Ovary (tissue), 7 donors: ENCODE measurements at regions not wholly inside any gene's neighbourhood (a gene's known extent, or its start where the extent isn't known, plus 50 kb on each side); places are given as distances from the start of the nearest gene placed in this dataset.

Source experiments
- DNase-seq, 5 donors: peaks; one replicate each; pipeline ENCODE4 v3.0.0-alpha.2; 2019 to 2020
- H3K27ac ChIP-seq, 2 donors: fragments of 200-600 bp; one replicate each; pipeline versions ENCODE4 v1.5.1 to v1.8.0; 2019 to 2022
- H3K27me3 ChIP-seq: fragments of 200-600 bp; one replicate; pipeline ENCODE4 v1.8.0; 2022
- H3K36me3 ChIP-seq: fragments of 200-600 bp; sonication (generic); one replicate; pipeline ENCODE4 v1.5.1; 2019
- H3K4me1 ChIP-seq: one replicate; pipeline ENCODE4 v1.8.1; 2013; ENCODE audit warnings: mild to moderate bottlenecking, moderate library complexity; ENCODE audit not compliant: insufficient read depth
- H3K4me3 ChIP-seq: fragments of 200-600 bp; sonication (generic); one replicate; pipeline ENCODE4 v1.5.1; 2017
- H3K9me3 ChIP-seq, 2 donors: fragments of 200-600 bp in 1 of 2; sonication (generic) in 1 of 2; one replicate each; pipeline versions ENCODE4 v1.5.1 to v1.8.1; 2013 to 2019; ENCODE audit warnings: mild to moderate bottlenecking in 1 of 2, moderate library complexity in 1 of 2
- EP300 ChIP-seq: sonication (generic); formaldehyde crosslinking; IDR thresholded peaks from one replicate; pipeline ENCODE4 v1.6.1; 2017; ENCODE audit warnings: antibody characterized with exemption
- POLR2A ChIP-seq: fragments of 450-650 bp; IDR thresholded peaks from one replicate; pipeline ENCODE4 v1.6.1; 2017; ENCODE audit warnings: antibody characterized with exemption, mild to moderate bottlenecking, moderate library complexity
- WGBS, 3 donors: extraction: QIAGEN DNeasy Blood & Tissue Kit in 1 of 3; methylation state at CpG; one replicate each; pipeline versions ENCODE4 v1.1.5 to v1.1.7; 2013 to 2017; 5-methylcytosine and 5-hydroxymethylcytosine counted together
- intact Hi-C, 4 donors: fragments of 100-400 bp; cut with DNase I; formaldehyde crosslinking; loops; one replicate each; pipeline versions ENCODE4 v1.11.0 to v1.15.1; 2022 to 2023
- TF ChIP-seq, protein P1 (sequence below), 3 donors: fragments of 450-650 bp in 2 of 3; fragments of 200-600 bp in 1 of 3; IDR thresholded peaks; one replicate each; pipeline versions ENCODE4 v1.5.1 to v1.8.0; 2016 to 2022; ENCODE audit warnings: antibody characterized with exemption in 3 of 3, mild to moderate bottlenecking in 1 of 3
- donor health status: DM: no; HTN: no; CAD: no; lungs with moderate emphysema.
- donor health status: DM: no; HTN: no; CAD: no.
- donor health status: Bipolar disorder and iron deficiency.
- donor health status: DM: no; HTN: no; CAD: no.
- donor health status: DM: yes; HTN: yes; CAD: no.

DNA sequence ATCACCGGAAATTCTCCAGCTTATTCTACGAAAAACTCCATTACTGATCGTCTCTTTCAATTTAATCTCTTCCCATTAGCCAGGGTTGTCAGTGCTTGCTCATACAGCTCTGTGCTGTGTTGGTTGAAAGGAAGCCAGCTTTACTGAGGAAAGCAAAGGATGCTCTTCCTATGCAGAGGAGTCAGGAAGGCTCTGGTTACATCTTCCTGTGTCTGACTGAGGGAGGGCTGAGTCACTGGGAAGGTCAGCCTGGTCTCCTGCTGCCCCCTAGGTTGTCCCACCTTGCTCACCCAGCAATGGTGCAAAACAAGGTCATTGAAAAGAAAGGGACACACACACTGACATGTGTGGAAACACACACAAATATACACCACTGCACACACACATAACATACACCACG lies 975.6 kb downstream of the DCDC2C start:
- WGBS, 3 donors = 58 to 67% (median 59%) methylated on average over 4 of the region's 4 CpGs
- Histone ChIP-seq H3K4me3 (no peak overlapping the region), H3K27ac (no peak overlapping the region), H3K27me3 (no peaks in the 10 kb centered on the region), H3K36me3 (no peaks in the 10 kb centered on the region), H3K4me1 (no peaks in the 10 kb centered on the region), H3K9me3 (no peaks in the 10 kb centered on the region)
- no peak for TF ChIP-seq POLR2A
- TF ChIP-seq, protein P1, sequence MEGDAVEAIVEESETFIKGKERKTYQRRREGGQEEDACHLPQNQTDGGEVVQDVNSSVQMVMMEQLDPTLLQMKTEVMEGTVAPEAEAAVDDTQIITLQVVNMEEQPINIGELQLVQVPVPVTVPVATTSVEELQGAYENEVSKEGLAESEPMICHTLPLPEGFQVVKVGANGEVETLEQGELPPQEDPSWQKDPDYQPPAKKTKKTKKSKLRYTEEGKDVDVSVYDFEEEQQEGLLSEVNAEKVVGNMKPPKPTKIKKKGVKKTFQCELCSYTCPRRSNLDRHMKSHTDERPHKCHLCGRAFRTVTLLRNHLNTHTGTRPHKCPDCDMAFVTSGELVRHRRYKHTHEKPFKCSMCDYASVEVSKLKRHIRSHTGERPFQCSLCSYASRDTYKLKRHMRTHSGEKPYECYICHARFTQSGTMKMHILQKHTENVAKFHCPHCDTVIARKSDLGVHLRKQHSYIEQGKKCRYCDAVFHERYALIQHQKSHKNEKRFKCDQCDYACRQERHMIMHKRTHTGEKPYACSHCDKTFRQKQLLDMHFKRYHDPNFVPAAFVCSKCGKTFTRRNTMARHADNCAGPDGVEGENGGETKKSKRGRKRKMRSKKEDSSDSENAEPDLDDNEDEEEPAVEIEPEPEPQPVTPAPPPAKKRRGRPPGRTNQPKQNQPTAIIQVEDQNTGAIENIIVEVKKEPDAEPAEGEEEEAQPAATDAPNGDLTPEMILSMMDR (IDR thresholded peaks at IDR 0.05) = no peak
- TF ChIP-seq EP300 = no peak
- intact Hi-C loops = no loop called here
- DNase-seq = no peak

DNA sequence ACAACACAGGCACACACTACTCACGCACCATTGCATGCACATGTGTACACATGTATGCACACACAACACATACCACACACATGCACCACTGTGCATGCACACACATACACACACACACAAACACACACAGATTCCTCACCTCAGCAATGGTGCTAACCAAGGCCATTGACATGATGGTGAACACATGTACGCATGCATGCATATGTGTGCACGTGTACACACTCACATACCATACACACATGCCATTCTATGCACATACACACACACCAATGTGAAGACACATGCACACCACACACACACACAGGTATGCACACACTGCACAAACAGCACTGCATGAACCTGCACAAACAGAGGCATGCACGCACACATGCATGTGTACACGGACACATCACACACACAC lies 976.0 kb downstream of the DCDC2C start:
- TF ChIP-seq, protein P1 (IDR thresholded peaks at IDR 0.05) = no peak
- TF ChIP-seq EP300 = no peak
- TF ChIP-seq POLR2A = no peak
- no peaks in the 10 kb centered on the region for H3K4me1 ChIP-seq
- WGBS, 3 donors = 89 to 90% (median 90%) methylated on average over 5 of the region's 5 CpGs
- no peaks in the 10 kb centered on the region for H3K27me3 ChIP-seq
- H3K27ac ChIP-seq = no peak overlapping the region
- H3K9me3 ChIP-seq = no peaks in the 10 kb centered on the region
- no peaks in the 10 kb centered on the region for H3K36me3 ChIP-seq
- H3K4me3 ChIP-seq = no peak overlapping the region
- no peak for DNase-seq
- intact Hi-C loops = no loop called here

DNA sequence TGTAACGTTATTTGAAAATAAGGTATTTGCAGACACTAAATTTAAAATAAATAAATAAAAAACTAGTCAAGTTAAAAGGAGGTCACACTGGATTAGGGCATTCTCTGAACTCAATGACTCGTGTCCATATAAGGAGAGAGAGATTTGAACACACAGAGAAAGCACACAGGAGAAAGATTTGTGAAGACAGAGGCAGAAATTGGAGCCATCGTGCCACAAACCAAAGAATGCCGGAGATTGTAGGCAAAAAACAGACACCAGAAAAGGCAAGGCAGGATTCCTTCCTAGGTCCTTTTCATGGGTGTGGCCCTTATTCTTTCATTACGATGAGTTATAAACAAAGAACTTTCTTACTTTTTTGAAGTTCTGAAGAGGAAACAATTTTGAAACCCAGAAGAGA lies 981.5 kb downstream of the DCDC2C start:
- intact Hi-C loops = no loop called here
- H3K9me3 ChIP-seq = no peaks in the 10 kb centered on the region
- H3K27me3 ChIP-seq = no peaks in the 10 kb centered on the region
- TF ChIP-seq POLR2A (no peak), EP300 (no peak)
- TF ChIP-seq, protein P1 (IDR thresholded peaks at IDR 0.05) = no peak
- WGBS, 3 donors = 60 to 72% (median 65%) methylated on average over 5 of the region's 5 CpGs
- DNase-seq = no peak
- no peaks in the 10 kb centered on the region for H3K4me1 ChIP-seq
- H3K27ac ChIP-seq = no peak overlapping the region
- H3K4me3 ChIP-seq = no peak overlapping the region
- no peaks in the 10 kb centered on the region for H3K36me3 ChIP-seq

DNA sequence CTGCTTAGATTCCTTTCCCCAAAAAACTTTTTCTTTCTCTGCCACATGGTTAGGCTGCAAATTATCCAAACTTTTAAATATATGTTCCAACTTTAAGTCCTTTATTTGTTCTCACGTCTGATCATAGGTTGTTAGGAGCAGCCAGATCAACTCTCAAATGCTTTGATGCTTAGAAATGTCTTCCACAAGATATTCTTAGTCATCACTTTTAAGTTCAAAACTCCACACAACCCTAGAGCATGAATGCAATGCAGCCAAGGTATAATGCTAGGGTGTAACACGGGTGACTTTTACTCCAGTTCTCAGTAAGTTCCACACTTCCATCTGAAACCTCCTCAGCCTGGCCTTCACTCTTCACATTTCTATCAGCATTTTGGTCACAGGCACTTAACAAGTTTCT lies 987.5 kb downstream of the DCDC2C start:
- no peaks in the 10 kb centered on the region for H3K9me3 ChIP-seq
- intact Hi-C loops = no loop called here
- no peak for DNase-seq
- no peak for TF ChIP-seq POLR2A
- TF ChIP-seq EP300 = no peak
- TF ChIP-seq, protein P1 (IDR thresholded peaks at IDR 0.05) = no peak
- no peaks in the 10 kb centered on the region for H3K36me3 ChIP-seq
- WGBS, 3 donors = 83 to 88% (median 83%) methylated on average over 2 of the region's 2 CpGs
- no peak overlapping the region for H3K4me3 ChIP-seq
- H3K27me3 ChIP-seq = no peaks in the 10 kb centered on the region
- no peaks in the 10 kb centered on the region for H3K4me1 ChIP-seq
- H3K27ac ChIP-seq = no peak overlapping the region

DNA sequence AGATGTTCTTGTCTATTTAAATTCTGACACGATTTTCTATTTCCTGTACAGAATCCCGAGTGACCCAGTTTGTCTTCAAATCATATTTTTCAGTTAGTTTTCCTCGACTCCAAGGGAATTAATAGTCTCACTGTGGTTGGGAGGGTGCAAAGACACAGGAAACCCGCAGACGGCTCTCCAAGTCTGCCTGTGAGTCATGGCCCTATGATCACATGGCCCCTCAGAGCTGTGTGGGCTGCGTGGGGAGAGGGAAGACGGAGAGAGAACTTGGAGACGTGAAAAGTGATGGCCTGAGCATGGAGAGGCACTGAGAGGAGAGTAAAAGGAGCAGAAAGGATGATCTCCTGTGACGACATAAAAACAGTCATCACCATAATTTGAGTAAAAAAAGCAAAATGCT lies 989.9 kb downstream of the DCDC2C start:
- TF ChIP-seq POLR2A (no peak), EP300 (no peak)
- TF ChIP-seq, protein P1 (IDR thresholded peaks at IDR 0.05) = no peak
- Histone ChIP-seq H3K4me3 (no peak overlapping the region), H3K36me3 (no peaks in the 10 kb centered on the region), H3K27ac (no peak overlapping the region), H3K4me1 (no peaks in the 10 kb centered on the region), H3K9me3 (no peaks in the 10 kb centered on the region), H3K27me3 (no peaks in the 10 kb centered on the region)
- WGBS, 3 donors = 26 to 42% (median 30%) methylated on average over 9 of the region's 9 CpGs
- no peak for DNase-seq
- intact Hi-C loops = no loop called here
